ENCODE measurements at regions not wholly inside any gene's neighbourhood (a gene's known extent, or its start where the extent isn't known, plus 50 kb on each side); places are given as distances from the start of the nearest gene placed in this dataset.
A peak's percentile ranks its signal among the peaks of the same experiment; 100 is the strongest.

DNA sequence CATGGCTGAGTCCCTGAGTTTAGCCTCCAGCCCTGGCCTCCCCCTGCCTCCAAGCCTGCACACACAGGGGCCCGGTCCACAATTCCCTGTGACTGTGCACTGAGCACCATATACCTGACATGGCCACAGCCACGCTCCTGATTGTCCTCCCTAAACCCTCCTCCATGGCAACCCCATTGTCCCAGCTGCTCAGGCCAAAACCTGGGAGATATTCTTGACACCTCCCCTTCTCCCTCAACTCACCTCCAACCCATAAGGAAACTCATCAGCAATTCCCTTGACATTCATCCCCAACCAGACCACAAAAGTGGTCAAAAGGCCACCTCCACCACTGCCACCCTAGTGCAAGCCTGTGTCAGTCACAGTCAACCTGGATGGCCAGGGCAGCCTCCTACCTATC, 107.5 kb upstream of the MVB12B start:
- DNase-seq (ENCODE audit: low read depth in 4 of 4, low spot score in 1 of 4): no peak

GRCh38 chr9:126219648-126220063, 107.0 kb upstream of the MVB12B start:
- no peak for DNase-seq (ENCODE audit: low read depth in 4 of 4, low spot score in 1 of 4)

- DNase-seq (ENCODE audit: low read depth in 4 of 4, low spot score in 1 of 4): no peak
Measured at GRCh38 chr9:126221480-126221879, 105.1 kb upstream of the MVB12B start.

- no peak for DNase-seq (ENCODE audit: low read depth in 4 of 4, low spot score in 1 of 4)
Measured at GRCh38 chr9:126222363-126222834, 104.2 kb upstream of the MVB12B start.

DNA sequence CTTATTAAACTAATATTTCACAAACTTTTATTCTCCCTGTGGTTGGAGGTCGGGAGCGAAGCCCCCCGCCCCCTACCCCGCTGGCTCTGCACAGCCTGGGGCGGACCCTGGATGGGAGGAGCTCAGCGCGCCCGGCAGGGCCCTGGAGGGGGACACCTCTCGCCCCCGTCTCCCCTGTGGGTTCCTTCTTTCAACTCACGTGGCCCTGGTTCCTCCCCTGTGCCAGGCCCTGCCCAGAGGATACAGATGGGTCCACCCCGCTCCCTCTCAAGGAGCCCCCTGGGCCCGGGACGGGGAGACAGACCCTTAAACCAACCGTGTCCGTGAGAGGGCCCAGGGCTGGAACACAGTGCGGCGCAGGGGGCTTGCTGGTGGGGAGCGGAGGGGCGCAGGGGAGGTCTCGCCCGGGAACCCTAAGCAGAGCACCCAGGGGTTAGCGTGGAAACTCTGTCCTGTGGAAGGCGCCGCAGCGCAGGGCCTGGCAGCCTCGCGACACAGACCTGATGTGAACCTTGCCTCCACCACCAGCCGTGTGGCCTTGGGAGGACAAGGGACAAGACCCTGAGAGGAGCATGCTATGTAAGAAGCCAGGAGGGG, 103.7 kb upstream of the MVB12B start:
- no peak for DNase-seq (ENCODE audit: low read depth in 4 of 4, low spot score in 1 of 4)

DNA sequence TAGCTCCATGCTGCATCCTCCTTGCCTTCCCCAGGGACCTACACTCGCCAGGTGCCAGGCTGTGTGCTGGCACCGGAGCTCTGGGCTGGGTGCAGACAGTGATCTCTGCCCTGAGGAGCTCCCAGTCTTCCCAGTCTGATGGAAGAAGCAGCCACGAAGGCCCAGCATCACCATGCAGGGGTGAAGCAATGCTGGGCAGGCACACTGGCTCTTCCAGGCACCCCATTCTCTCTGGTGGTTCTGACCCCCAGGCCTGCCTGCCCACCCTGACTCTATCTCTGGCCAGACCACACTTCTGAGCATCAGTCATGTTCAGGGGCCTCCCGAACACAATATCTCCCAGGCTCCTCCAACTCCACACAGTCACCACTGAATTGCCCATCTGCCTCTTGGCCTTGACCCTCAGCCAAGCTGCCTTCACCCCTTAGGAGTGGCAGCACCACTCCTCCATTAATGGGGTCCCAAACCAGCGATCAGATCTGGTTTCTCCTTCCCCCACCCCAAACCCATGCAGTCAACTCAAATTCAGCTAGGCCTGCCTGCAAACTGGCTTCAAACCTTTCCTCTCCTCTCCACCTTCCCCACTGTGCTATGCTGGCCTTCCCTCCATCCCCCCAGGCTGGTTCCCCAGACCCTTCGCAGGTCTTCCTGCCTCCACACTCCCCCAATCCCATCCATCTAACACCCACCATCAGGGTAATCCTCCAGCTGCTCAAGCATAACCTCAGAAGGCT, 102.7 kb upstream of the MVB12B start:
- DNase-seq (ENCODE audit: low read depth in 4 of 4, low spot score in 1 of 4): no peak

GRCh38 chr9:126225611-126226609, 100.7 kb upstream of the MVB12B start:
- DNase-seq (ENCODE audit: low read depth in 4 of 4, low spot score in 1 of 4): no peak

GRCh38 chr9:126226991-126227936, 99.4 kb upstream of the MVB12B start:
- no peak for DNase-seq (ENCODE audit: low read depth in 4 of 4, low spot score in 1 of 4)

DNA sequence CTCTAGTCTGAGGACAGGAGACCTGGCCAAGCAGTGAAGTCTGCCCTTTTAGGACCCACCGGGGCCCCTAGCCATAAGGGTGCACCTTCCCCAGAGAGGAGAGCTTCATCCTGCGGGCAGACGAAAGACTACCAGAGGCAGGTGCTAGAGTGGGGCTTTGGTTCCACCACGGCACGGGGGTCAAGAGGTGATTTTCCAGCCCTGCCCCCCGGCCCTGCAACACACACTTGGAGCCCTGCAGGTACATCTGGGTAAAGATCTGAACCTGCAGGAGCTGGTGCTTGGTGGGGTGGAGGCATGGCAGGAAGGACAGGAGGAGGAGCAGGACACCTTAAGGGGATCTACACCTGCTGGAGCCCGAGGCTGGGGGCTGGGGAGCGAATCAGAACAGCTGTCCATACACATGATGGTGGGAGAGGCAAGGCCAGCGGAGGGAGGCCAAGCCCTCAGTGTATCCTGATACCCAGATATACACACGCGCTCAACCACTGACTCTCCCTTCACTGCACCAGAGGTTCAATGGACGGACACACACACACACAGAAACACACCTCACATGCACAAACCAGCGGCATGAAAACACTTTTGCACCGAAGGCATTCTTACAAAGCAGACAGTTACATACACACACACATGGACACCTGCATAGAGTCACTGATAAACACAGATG, 98.4 kb upstream of the MVB12B start:
- no peak for DNase-seq (ENCODE audit: low read depth in 4 of 4, low spot score in 1 of 4)

DNA sequence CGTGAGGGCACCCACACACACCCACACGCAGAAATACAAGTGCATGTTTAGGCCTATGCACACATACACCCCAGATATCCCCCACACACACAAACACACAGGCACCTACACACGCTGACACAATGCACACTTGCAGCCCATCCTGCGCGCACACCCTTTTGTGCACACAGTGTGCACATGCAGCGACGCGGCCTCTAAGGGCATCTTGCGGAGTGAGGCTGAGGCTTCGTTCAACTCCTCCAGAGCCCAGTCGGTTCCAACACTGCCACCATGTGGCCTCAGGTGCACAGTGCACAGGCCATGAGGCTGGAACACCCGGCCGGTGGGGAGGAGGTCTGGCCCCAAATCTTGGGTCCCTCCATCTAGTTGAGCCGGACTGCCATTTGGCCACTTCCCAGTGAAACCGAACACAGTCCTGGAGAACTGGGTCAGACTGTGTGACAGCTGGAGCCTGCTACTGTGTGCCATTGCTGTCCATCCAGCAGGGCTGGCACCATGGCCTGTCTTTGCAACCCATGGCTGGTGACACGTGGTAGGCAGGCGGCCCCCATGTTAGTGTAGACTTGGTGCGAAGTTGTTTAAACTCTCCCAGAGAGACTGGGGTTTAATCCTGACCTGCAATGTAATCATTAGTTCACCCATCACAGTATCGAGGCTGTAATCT, 97.7 kb upstream of the MVB12B start:
- DNase-seq (ENCODE audit: low read depth in 4 of 4, low spot score in 1 of 4): peak; percentile 43 to 61 (median 47)

GRCh38 chr9:126229501-126229900, 97.1 kb upstream of the MVB12B start:
- no peak for DNase-seq (ENCODE audit: low read depth in 4 of 4, low spot score in 1 of 4)

- no peak for DNase-seq (ENCODE audit: low read depth in 4 of 4, low spot score in 1 of 4)
Measured at GRCh38 chr9:126230692-126231091, 95.9 kb upstream of the MVB12B start.

DNA sequence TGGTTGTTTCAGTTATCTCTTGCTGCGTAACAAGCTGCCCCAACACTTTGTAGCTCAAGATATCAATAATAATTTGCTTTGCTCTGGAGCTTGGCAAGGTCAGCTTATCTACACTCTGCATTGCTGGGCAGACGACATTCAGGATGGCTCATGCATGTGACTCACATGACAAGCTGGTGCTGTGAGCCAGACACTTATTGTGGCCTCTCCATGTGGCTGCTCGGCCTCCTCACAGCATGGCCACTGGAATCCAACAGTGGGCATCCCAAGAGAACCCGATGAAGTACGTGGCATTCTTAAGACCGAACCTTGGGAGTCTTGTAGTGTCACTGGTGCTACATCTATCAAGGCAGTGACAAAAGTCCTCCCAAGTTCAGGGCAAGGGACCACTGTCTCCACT, 94.2 kb upstream of the MVB12B start:
- no peak for DNase-seq (ENCODE audit: low read depth in 4 of 4, low spot score in 1 of 4)

- DNase-seq (ENCODE audit: low read depth in 4 of 4, low spot score in 1 of 4): no peak
Measured at GRCh38 chr9:126233175-126233574, 93.5 kb upstream of the MVB12B start.

GRCh38 chr9:126233913-126234525, 92.6 kb upstream of the MVB12B start:
- DNase-seq (ENCODE audit: low read depth in 4 of 4, low spot score in 1 of 4): no peak

- DNase-seq (ENCODE audit: low read depth in 4 of 4, low spot score in 1 of 4): no peak
Measured at GRCh38 chr9:126234681-126235335, 91.8 kb upstream of the MVB12B start.

- no peak for DNase-seq (ENCODE audit: low read depth in 4 of 4, low spot score in 1 of 4)
Measured at GRCh38 chr9:126235336-126236243, 91.0 kb upstream of the MVB12B start.
